ENCODE measurements at regions not wholly inside any gene's neighbourhood (a gene's known extent, or its start where the extent isn't known, plus 50 kb on each side); places are given as distances from the start of the nearest gene placed in this dataset.

DNA sequence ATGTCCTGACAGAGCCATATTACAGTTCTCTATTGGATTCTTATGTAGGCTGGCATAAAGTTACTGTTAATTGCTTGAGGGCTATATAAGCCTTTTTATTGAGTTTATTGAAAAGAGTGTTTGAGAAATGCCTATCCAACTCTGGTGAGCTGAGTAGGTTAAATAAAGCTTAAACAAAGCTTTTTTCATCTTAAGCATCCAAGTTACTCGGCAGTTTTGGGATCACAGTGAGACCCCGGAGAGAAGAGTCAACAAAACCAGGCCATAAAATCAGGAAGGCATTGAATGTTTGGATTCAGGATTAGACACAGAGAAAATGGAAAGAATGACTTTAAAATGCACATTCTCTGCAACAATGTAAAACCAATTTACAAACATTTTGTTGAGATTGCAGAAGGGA is 588.5 kb downstream of the DACH1 start:
- H2BK12ac ChIP-seq (ENCODE audit: insufficient read length, low read depth, low read length), result no peak overlapping the region
- no peaks in the 10 kb centered on the region for H3K9me3 ChIP-seq (ENCODE audit: control insufficient read depth, low read depth, low read length)
- H3K27ac ChIP-seq (ENCODE audit: insufficient read length, low read depth, low read length), result no peak overlapping the region
- no peak overlapping the region for H2BK20ac ChIP-seq (ENCODE audit: low read depth, low read length, poor library complexity, severe bottlenecking)
- H3K4me1 Mint-ChIP-seq, result peaks cover 8 to 13% of the 10 kb centered on the region in 2 experiments
- no peaks in the 10 kb centered on the region for H3K36me3 Mint-ChIP-seq (ENCODE audit: insufficient read depth in 1 of 3, low read depth in 3 of 3)
- H4K5ac ChIP-seq (ENCODE audit: insufficient read length, low read depth, low read length), result no peak overlapping the region
- H3K4me2 ChIP-seq (ENCODE audit: insufficient read depth, insufficient read length, low read length), result no peak overlapping the region
- no peaks in the 10 kb centered on the region for H3K4me1 ChIP-seq (ENCODE audit: insufficient read depth, low read length)
- H3T11ph ChIP-seq (ENCODE audit: low read length), result no peak overlapping the region
- peak overlapping the region in 1 of 3 experiments; percentile 15; a peak in 1 of 7 replicates for H3K27ac Mint-ChIP-seq
- no peak overlapping the region for H3K4me3 Mint-ChIP-seq
- H3K79me2 ChIP-seq (ENCODE audit: insufficient read depth, low read length), result no peaks in the 10 kb centered on the region
- H2BK120ac ChIP-seq (ENCODE audit: low read depth, low read length, poor library complexity, severe bottlenecking), result no peak overlapping the region
- no peaks in the 10 kb centered on the region for H3K9me3 Mint-ChIP-seq
- H4K20me1 ChIP-seq (ENCODE audit: control insufficient read depth, insufficient read depth, insufficient read length), result no peaks in the 10 kb centered on the region
- no peaks in the 10 kb centered on the region for H3K79me1 ChIP-seq (ENCODE audit: insufficient read depth, low read depth, low read length, poor library complexity, severe bottlenecking)
- no peaks in the 10 kb centered on the region for H3K23me2 ChIP-seq (ENCODE audit: insufficient read length, low read depth, low read length, poor library complexity, severe bottlenecking)
- H4K91ac ChIP-seq (ENCODE audit: insufficient read length, low read depth, low read length), result no peak overlapping the region
- H3K9ac ChIP-seq (ENCODE audit: extremely low read depth, insufficient read length, low read length), result no peak overlapping the region
- no peak overlapping the region for H2AK5ac ChIP-seq (ENCODE audit: insufficient read length, low read length)
- no peaks in the 10 kb centered on the region for H3K27me3 ChIP-seq (ENCODE audit: insufficient read depth, low read length)
- no peak for DNase-seq
- no peak overlapping the region for H3K18ac ChIP-seq (ENCODE audit: insufficient read length, low read depth, low read length)
- no peak overlapping the region for H3K56ac ChIP-seq (ENCODE audit: insufficient read length, low read depth, low read length)
- no peak overlapping the region for H4K8ac ChIP-seq (replicated peaks; ENCODE audit: insufficient read length, low read depth, low read length)
- H2BK5ac ChIP-seq (ENCODE audit: insufficient read length, low read length), result no peak overlapping the region
- TF ChIP-seq, protein P1, sequence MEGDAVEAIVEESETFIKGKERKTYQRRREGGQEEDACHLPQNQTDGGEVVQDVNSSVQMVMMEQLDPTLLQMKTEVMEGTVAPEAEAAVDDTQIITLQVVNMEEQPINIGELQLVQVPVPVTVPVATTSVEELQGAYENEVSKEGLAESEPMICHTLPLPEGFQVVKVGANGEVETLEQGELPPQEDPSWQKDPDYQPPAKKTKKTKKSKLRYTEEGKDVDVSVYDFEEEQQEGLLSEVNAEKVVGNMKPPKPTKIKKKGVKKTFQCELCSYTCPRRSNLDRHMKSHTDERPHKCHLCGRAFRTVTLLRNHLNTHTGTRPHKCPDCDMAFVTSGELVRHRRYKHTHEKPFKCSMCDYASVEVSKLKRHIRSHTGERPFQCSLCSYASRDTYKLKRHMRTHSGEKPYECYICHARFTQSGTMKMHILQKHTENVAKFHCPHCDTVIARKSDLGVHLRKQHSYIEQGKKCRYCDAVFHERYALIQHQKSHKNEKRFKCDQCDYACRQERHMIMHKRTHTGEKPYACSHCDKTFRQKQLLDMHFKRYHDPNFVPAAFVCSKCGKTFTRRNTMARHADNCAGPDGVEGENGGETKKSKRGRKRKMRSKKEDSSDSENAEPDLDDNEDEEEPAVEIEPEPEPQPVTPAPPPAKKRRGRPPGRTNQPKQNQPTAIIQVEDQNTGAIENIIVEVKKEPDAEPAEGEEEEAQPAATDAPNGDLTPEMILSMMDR (conservative IDR thresholded peaks at IDR 0.05), result no peak
- H3K14ac ChIP-seq (ENCODE audit: insufficient read depth, low read length), result no peak overlapping the region
- WGBS (ENCODE audit: extremely low coverage, insufficient read length, low lambda C conversion rate), result no CpG with 5 or more reads among the region's 2 CpGs
- H3K23ac ChIP-seq (ENCODE audit: insufficient read length, low read depth, low read length), result no peak overlapping the region
- H2AFZ ChIP-seq (ENCODE audit: low read length), result no peak overlapping the region
- H3K27me3 Mint-ChIP-seq (ENCODE audit: low read depth), result no peaks in the 10 kb centered on the region
- H3K4ac ChIP-seq (ENCODE audit: low read depth, low read length), result no peak overlapping the region
- no peak overlapping the region for H2BK15ac ChIP-seq (ENCODE audit: low read depth, low read length)
